Transverse colon (tissue), 4 donors: ENCODE measurements at regions not wholly inside any gene's neighbourhood (a gene's known extent, or its start where the extent isn't known, plus 50 kb on each side); places are given as distances from the start of the nearest gene placed in this dataset.
"Not testable (repeated sequence)": the region's sequence is repeated elsewhere in the genome, so short reads cannot be mapped to it uniquely, and the experiment has no call there.

ENCODE experiments used
- DNase-seq: peaks from one replicate; pipeline ENCODE4 v3.0.0-alpha.2; 2019
- H3K27ac ChIP-seq, 4 donors: fragments of 200-600 bp; sonication (generic); 2 replicates each; pipeline ENCODE4 v1.5.1; 2016 to 2018; ENCODE audit warnings: inconsistent platforms in 4 of 4
- H3K27me3 ChIP-seq: fragments of 200-600 bp; sonication (generic); 2 replicates; pipeline ENCODE4 v1.5.1; 2017; ENCODE audit warnings: inconsistent platforms
- H3K36me3 ChIP-seq, 4 donors: fragments of 200-600 bp; sonication (generic); 2 replicates each; pipeline ENCODE4 v1.5.1; 2017 to 2019; ENCODE audit warnings: inconsistent platforms in 4 of 4
- H3K4me1 ChIP-seq, 4 donors: fragments of 200-600 bp; sonication (generic); 2 replicates each; pipeline ENCODE4 v1.5.1; 2017 to 2020; ENCODE audit warnings: inconsistent platforms in 4 of 4
- H3K4me3 ChIP-seq, 4 donors: fragments of 200-600 bp; sonication (generic); 1 replicate in 1 of 4; 2 replicates in 3 of 4; pipeline versions ENCODE4 v1.5.1 to v1.6.1; 2017 to 2019; ENCODE audit warnings: inconsistent platforms in 4 of 4
- H3K9me3 ChIP-seq, 2 donors: fragments of 200-600 bp; sonication (generic); 2 replicates each; pipeline ENCODE4 v1.5.1; 2017 to 2019; ENCODE audit warnings: inconsistent platforms in 2 of 2
- CTCF ChIP-seq, 5 experiments: fragments of 200-600 bp in 3 of 5; fragments of 450-650 bp in 2 of 5; sonication (generic) in 3 of 5; IDR thresholded peaks; 1 replicate in 2 of 5; 2 replicates in 3 of 5; pipeline ENCODE4 v1.5.1; 2016 to 2017; ENCODE audit warnings: antibody characterized with exemption in 5 of 5, inconsistent platforms in 3 of 5, mild to moderate bottlenecking in 2 of 5, moderate library complexity in 1 of 5
- EP300 ChIP-seq: sonication (generic); formaldehyde crosslinking; IDR thresholded peaks from one replicate; pipeline ENCODE4 v1.6.1; 2017; ENCODE audit warnings: antibody characterized with exemption, low read depth
- POLR2A ChIP-seq: fragments of 450-650 bp; IDR thresholded peaks from one replicate; pipeline ENCODE4 v1.6.1; 2016; ENCODE audit warnings: antibody characterized with exemption, mild to moderate bottlenecking, moderate library complexity
- POLR2AphosphoS5 ChIP-seq, 3 donors: sonication (generic); formaldehyde crosslinking; IDR thresholded peaks; one replicate each; pipeline ENCODE4 v1.6.1; 2016; ENCODE audit warnings: antibody characterized with exemption in 3 of 3
- WGBS, 2 donors: methylation state at CpG; one replicate each; pipeline ENCODE4 v1.1.5; 2018; ENCODE audit warnings: low coverage in 1 of 2; 5-methylcytosine and 5-hydroxymethylcytosine counted together
- in situ Hi-C, 4 donors: fragments of 200-750 bp; cut with MboI; loops; one replicate each; pipeline versions ENCODE4 v1.15.0 to v1.15.1; 2017; ENCODE audit warnings: low sequenced_read_pairs in 3 of 4, low pct_ligation_motif_present in 1 of 4, low pct_unique_long_range_greater_than_20kb in 1 of 4
- intact Hi-C: fragments of 100-400 bp; cut with DNase I; formaldehyde crosslinking; loops from one replicate; pipeline ENCODE4 v1.15.1; 2023; ENCODE audit warnings: low total_unique reads

GRCh38 chr1:242662886-242663285 is 138.4 kb upstream of the PLD5 start:
- no peak overlapping the region for H3K27ac ChIP-seq
- no peaks in the 10 kb centered on the region for H3K4me1 ChIP-seq
- H3K9me3 ChIP-seq: no peaks in the 10 kb centered on the region
- H3K27me3 ChIP-seq: no peaks in the 10 kb centered on the region
- in situ Hi-C loops (no loop called here), intact Hi-C loops (loop anchor here (10.0 kb wide), 1 partner anchor 442 kb away; no protein-coding TSS in a partner anchor)
- TF ChIP-seq POLR2A (no peak), EP300 (no peak), POLR2AphosphoS5 (IDR thresholded peaks at IDR 0.05) (no peak), CTCF (IDR thresholded peaks at IDR 0.05) (no peak)
- no peaks in the 10 kb centered on the region for H3K36me3 ChIP-seq
- WGBS, 2 donors: 89 to 90% methylated on average over 3 to 4 of the region's 4 CpGs
- no peak for DNase-seq
- H3K4me3 ChIP-seq: no peak overlapping the region

- H3K4me3 ChIP-seq, H3K9me3 ChIP-seq, H3K4me1 ChIP-seq, H3K27me3 ChIP-seq, H3K36me3 ChIP-seq, DNase-seq, intact Hi-C loops, in situ Hi-C loops, H3K27ac ChIP-seq: not testable (repeated sequence)
These were observed 129.3 kb upstream of the PLD5 start for GRCh38 chr1:242653772-242654171.

GRCh38 chr1:242651817-242652216 is 127.3 kb upstream of the PLD5 start:
- Histone ChIP-seq H3K36me3 (no peaks in the 10 kb centered on the region), H3K27ac (no peak overlapping the region), H3K27me3 (no peaks in the 10 kb centered on the region), H3K9me3 (no peaks in the 10 kb centered on the region), H3K4me3 (no peak overlapping the region), H3K4me1 (no peaks in the 10 kb centered on the region)
- intact Hi-C loops (no loop called here), in situ Hi-C loops (no loop called here)
- WGBS, 2 donors: 62% methylated on average over 5 of the region's 5 CpGs; no CpG with 5 or more reads in 1 of the 2 donors
- TF ChIP-seq CTCF (IDR thresholded peaks at IDR 0.05) (no peak), EP300 (no peak), POLR2AphosphoS5 (IDR thresholded peaks at IDR 0.05) (no peak), POLR2A (no peak)
- no peak for DNase-seq

GRCh38 chr1:242641461-242641860 is 117.0 kb upstream of the PLD5 start:
- no peak for DNase-seq
- H3K27ac ChIP-seq: no peak overlapping the region
- 76 to 77% methylated on average over 3 of the region's 3 CpGs for WGBS, 2 donors
- TF ChIP-seq EP300: no peak
- in situ Hi-C loops: no loop called here
- no peak overlapping the region for H3K4me3 ChIP-seq
- peaks cover 0 to 4% of the 10 kb centered on the region in 2 donors for H3K9me3 ChIP-seq
- intact Hi-C loops: no loop called here
- no peaks in the 10 kb centered on the region for H3K4me1 ChIP-seq
- no peaks in the 10 kb centered on the region for H3K36me3 ChIP-seq
- no peaks in the 10 kb centered on the region for H3K27me3 ChIP-seq

GRCh38 chr1:242639104-242639503 is 114.6 kb upstream of the PLD5 start:
- no peak overlapping the region for H3K4me3 ChIP-seq
- no peak overlapping the region for H3K27ac ChIP-seq
- TF ChIP-seq EP300 (no peak), POLR2AphosphoS5 (IDR thresholded peaks at IDR 0.05) (no peak), CTCF (IDR thresholded peaks at IDR 0.05) (no peak), POLR2A (no peak)
- in situ Hi-C loops: no loop called here
- no peaks in the 10 kb centered on the region for H3K36me3 ChIP-seq
- no peaks in the 10 kb centered on the region for H3K4me1 ChIP-seq
- DNase-seq: no peak
- intact Hi-C loops: no loop called here
- H3K27me3 ChIP-seq: no peaks in the 10 kb centered on the region
- peaks cover 0 to 4% of the 10 kb centered on the region in 2 donors for H3K9me3 ChIP-seq
- 86 to 93% methylated on average over 5 of the region's 5 CpGs for WGBS, 2 donors
